Activated T-helper 1 cell treated with Interleukin-2 at 50 U/mL for 16 hours (primary cell): ENCODE measurements at regions not wholly inside any gene's neighbourhood (a gene's known extent, or its start where the extent isn't known, plus 50 kb on each side); places are given as distances from the start of the nearest gene placed in this dataset.
"Not testable (repeated sequence)": the region's sequence is repeated elsewhere in the genome, so short reads cannot be mapped to it uniquely, and the experiment has no call there.

Experiments
- DNase-seq: peaks from one replicate; pipeline ENCODE4 v3.0.0-alpha.2; 2020; ENCODE audit warnings: low read depth

GRCh38 chr10:23965880-23966279 lies 243.1 kb upstream of the KIAA1217 start:
- DNase-seq: no peak

GRCh38 chr10:23966504-23967051 lies 242.4 kb upstream of the KIAA1217 start:
- DNase-seq: no peak

GRCh38 chr10:23968301-23968700 lies 240.6 kb upstream of the KIAA1217 start:
- DNase-seq: no peak

- DNase-seq: no peak
Observed at GRCh38 chr10:23974746-23975272, 234.1 kb upstream of the KIAA1217 start.

- DNase-seq: no peak
Observed at GRCh38 chr10:23975431-23975830, 233.5 kb upstream of the KIAA1217 start.

- DNase-seq: no peak
Observed at GRCh38 chr10:23976275-23976674, 232.7 kb upstream of the KIAA1217 start.

GRCh38 chr10:23978317-23978716 lies 230.6 kb upstream of the KIAA1217 start:
- no peak for DNase-seq

- DNase-seq: no peak
Observed at GRCh38 chr10:23980094-23980493, 228.8 kb upstream of the KIAA1217 start.

GRCh38 chr10:23981520-23982309 lies 227.2 kb upstream of the KIAA1217 start:
- no peak for DNase-seq

GRCh38 chr10:23984405-23984804 lies 224.5 kb upstream of the KIAA1217 start:
- not testable (repeated sequence) for DNase-seq

- DNase-seq: no peak
Observed at GRCh38 chr10:23988006-23988405, 220.9 kb upstream of the KIAA1217 start.

GRCh38 chr10:23994459-23995046 lies 214.4 kb upstream of the KIAA1217 start:
- DNase-seq: no peak

- DNase-seq: no peak
Observed at GRCh38 chr10:23999445-23999844, 209.5 kb upstream of the KIAA1217 start.

GRCh38 chr10:24000271-24000813 lies 208.6 kb upstream of the KIAA1217 start:
- no peak for DNase-seq

- no peak for DNase-seq
Observed at GRCh38 chr10:24006741-24007140, 202.2 kb upstream of the KIAA1217 start.

GRCh38 chr10:24007359-24007758 lies 201.6 kb upstream of the KIAA1217 start:
- no peak for DNase-seq

- DNase-seq: no peak
Observed at GRCh38 chr10:24008164-24009091, 200.5 kb upstream of the KIAA1217 start.

GRCh38 chr10:24009115-24009514 lies 199.8 kb upstream of the KIAA1217 start:
- DNase-seq: no peak

GRCh38 chr10:24009736-24010135 lies 199.2 kb upstream of the KIAA1217 start:
- DNase-seq: no peak

GRCh38 chr10:24010436-24010970 lies 198.4 kb upstream of the KIAA1217 start:
- DNase-seq: no peak

- no peak for DNase-seq
Observed at GRCh38 chr10:24012249-24012803, 196.6 kb upstream of the KIAA1217 start.
